Endothelial cell of hepatic sinusoid (primary cell): ENCODE measurements at regions not wholly inside any gene's neighbourhood (a gene's known extent, or its start where the extent isn't known, plus 50 kb on each side); places are given as distances from the start of the nearest gene placed in this dataset.
"Not testable (repeated sequence)": the region's sequence is repeated elsewhere in the genome, so short reads cannot be mapped to it uniquely, and the experiment has no call there.

Experiments
- in situ Hi-C: cut with HindIII; loops from 2 replicates; pipeline ENCODE4 v1.10.0; 2017; ENCODE audit warnings: low sequenced_read_pairs

DNA sequence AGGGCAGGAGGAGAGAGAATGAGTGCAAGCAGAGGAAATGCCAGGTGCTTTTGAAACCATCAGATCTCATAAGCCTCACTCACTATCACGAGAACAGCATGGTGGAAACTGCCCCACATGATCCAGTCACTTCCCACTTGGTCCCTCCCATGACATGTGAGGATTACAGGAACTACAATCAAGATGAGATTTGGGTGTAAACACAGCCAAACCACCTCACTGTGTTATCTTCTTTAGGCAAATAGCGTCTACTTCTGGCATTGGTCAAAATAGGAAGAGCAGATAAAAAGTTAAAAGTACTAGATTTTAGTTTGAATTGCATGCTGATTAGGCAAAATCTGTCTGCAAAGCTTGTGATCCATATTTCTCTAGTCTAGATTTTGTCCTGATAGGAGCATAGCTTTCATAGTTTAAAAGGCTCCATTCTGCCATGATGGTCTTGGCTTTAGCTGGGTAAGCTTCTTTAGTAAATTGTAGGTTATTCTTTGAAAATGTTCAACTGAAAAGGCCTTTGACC, 267.5 kb downstream of the NKX6-1 start:
- in situ Hi-C loops, result no loop called here

DNA sequence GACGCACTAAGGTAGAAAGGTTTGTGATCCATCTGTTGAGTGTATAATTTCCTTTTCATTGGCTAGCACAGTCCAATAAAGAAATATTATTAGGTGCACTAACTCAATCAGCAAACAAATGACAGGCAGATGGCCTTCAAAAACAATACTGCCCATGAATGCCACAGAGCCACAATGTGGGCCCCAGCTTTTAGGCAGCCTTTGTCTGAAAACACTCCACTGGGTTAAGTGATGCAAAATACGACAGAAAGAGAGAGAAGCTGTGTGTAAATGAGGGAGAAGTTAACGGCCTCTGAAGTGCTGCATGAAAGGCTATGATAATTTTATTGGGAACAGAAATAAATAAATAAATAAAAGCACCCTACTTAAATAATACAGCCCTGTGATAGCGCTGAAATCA, 274.6 kb downstream of the NKX6-1 start:
- in situ Hi-C loops, result no loop called here

DNA sequence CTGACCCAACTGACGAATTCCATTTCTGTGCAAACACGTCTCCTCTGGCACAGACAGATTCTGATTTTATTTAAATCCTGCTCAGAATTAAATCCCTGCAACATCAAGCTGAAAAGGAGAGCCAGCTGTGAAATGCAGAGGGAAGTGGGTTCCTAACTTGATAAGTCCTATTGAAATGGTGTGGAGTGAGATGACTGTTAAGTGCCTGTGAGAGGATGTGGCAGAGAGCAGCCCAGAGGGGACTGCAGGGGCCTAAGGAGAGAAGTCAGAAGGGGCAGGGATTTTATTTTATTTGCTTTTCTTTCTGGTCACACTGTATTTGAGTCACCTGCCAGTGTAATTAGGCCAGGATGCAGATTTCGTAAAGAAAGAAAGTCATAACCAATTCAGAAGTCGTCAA, 277.4 kb downstream of the NKX6-1 start:
- in situ Hi-C loops, result no loop called here

DNA sequence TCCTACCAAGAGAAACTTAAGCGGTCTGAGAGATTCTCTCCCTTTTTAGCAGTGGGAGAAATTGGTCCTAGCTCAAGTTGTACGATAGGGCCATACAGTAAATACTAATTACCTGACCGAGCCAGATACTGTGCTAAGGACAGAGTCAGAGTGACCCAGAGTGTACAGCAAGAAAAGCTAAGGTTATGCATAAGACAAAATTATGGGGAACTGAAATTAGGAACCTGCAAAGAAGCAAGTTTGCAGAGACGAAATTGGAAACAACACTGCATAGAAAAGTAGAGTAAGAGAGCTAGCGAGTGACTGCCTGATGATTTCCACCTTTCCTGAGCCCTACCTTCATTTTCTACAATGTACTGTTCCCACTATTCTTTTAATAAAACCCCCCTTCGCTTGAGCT, 278.1 kb downstream of the NKX6-1 start:
- in situ Hi-C loops, result no loop called here

DNA sequence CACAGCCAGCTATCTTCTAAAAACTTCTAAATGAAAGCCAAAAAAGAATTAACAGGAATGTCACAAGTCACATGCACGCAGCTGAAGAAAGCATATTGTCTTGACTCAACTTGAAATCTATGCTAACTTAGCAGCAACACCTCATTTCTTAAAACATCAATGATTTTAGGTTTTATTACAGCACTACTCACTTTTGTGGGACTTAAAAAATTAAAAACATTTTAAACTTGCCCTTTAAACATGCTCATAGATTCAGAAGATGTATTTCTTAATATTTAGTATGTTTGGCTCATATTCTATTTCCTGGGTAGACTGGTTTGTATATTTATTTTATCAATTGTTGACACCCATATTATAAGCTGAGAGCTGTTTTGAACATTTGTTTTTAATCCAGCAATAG, 279.4 kb downstream of the NKX6-1 start:
- in situ Hi-C loops, result no loop called here

DNA sequence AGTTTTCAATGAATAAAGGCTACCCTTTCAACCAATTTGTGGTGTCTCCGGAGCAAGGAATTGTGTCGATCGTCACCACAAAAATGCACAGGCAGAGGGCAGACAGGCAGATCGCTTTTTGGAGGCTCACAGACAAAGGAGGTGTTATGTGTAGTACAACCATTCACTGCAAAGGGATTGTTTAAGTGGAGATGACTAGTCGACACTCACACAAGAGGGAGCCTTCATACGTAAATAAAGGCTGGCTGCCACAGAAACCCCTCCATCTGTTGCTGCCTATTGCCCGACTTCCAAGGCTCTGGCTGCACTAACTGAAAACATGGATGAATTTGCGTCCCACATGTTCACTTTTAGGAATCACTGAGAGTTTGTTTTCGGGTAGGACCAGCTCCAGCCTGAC, 281.1 kb downstream of the NKX6-1 start:
- in situ Hi-C loops, result no loop called here

DNA sequence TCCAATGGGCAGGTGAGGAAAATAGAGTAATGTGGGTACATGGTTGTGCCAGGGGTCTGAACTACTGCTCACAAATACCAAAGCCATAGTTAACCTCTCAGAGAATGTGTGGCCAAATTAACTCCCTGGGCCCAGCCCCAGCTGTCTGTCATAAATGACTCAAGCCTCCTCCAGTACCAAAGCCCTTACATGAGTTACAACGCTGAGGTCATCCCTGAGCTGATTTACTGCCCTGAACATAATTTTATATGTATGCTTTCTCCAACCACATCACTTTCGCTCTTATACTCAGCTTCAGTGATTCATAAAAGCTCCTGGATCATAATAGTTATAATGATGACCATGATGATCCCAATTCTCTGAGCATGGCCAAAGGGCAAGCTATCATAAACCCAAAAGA, 283.9 kb downstream of the NKX6-1 start:
- in situ Hi-C loops, result no loop called here

DNA sequence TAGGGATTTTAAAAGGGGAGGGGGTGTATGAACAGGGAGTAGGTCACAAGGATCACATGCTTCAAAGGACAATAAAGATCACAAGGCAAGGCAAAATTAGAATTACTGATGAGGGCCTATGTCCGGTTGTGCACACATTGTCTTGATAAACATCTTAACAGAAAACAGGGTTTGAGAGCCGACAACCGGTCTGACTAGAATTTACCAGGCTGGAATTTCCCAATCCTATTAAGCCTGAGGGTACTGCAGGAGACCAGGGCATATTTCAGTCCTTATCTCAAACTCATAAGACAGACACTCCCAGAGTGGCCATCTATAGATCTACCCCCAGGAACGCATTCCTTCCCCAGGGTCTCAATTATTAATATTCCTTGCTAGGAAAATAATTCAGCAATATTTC, 292.9 kb downstream of the NKX6-1 start:
- in situ Hi-C loops, result not testable (repeated sequence)

DNA sequence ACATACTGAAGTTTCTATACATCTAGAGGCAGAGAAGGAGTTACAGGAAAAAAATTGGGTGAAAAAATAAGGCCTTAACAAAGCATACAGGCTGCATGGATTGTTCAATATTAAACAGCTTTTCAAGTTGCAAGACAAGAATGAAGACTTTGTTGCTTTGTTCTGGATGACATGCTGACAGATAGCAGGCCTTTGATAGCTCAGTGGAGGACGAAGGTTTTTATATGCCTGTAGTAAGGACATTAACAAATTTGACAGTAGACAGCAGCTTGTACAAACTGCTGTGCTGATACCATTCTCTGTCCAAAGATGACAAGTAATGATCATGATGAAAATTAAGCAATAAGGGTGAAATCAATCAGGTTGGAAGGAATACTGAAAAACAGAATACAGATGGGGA, 309.9 kb downstream of the NKX6-1 start:
- in situ Hi-C loops, result no loop called here

DNA sequence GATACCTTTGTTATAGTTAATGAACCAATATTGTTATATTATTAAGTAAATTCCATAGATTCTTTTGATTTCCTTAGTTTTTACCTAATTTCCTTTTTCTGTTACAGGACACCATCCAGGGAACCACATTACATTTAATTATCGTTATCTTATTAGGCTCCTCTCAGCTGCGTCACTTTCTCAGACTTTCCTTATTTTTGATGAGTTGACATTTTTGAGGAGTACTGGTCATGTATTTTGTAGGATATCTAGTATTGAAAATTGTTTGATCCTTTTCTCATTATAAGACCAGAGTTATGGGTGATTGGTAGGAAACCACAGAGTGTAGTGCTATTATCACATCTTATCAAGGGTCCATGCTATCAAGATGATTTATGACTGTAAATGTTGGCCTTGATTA, 319.7 kb downstream of the NKX6-1 start:
- in situ Hi-C loops, result no loop called here

DNA sequence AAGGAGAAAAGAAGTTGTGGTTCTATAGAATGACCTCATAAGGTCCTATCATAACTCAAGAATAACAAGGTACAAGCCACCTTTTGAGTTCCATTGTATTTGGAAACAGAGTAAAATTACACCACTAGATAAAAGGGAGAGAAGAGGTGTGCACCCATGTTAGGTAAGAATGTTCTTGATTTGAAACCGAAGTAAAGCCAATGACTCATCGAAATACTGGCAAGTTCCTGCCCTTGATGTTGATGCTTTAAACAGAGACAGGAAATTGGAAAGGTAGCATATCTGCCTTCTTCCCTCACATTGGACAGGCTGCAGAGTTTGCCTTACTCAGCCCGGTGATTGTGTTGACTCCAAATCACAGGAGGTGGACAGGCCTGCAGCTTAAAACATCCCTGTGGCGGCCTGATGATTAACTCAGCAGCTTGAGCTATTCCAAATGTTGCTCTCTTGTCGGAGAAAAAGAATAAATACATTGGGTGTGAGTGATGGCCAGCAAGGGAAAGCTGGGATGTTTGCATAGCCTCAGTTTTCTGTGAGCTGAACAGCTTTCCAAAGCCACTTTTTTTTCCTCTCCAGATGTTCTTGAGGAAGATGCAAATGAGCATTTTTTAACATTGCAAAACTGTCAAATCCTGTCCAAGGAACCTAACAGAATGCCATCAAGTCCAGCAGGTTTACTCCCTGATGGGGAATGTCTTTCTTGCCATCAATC, 321.1 kb downstream of the NKX6-1 start:
- in situ Hi-C loops, result no loop called here

DNA sequence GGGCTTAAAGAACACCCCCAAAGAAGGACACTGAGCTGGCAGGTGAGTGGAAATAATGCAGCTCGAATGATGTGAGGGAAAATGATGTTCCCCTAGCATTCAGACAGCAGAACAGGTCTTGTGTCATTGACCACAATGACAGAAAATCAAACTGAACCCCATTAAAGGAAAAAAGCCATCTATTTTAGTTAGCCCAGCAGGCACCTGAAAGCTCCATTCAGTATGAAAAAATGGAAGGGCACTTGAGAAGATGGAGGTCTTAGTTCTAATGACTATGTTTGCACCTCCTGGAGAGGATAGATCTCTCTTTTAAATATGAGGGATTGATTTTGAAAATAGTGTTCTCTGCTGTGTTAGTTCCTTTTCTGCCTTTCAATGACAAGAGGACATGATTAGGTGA, 323.1 kb downstream of the NKX6-1 start:
- in situ Hi-C loops, result no loop called here

DNA sequence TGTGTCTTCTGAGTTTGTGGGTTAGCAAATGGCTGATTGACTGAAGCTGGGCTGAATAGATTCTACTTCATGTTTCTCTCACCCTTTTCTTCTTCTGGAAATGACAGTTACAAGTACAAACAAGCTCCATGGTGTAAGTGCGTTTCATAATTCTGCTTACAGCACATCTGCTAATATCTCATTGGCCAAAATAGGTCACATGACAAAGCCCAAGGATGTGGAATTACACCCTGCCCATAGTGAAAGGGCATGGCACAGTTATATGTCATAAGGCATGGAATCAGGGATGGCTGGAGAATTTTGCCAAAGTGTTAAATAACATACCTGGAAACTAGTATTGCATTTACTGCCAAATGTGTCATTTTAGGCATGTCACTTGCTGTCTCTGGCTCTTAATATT, 327.2 kb downstream of the NKX6-1 start:
- in situ Hi-C loops, result no loop called here

DNA sequence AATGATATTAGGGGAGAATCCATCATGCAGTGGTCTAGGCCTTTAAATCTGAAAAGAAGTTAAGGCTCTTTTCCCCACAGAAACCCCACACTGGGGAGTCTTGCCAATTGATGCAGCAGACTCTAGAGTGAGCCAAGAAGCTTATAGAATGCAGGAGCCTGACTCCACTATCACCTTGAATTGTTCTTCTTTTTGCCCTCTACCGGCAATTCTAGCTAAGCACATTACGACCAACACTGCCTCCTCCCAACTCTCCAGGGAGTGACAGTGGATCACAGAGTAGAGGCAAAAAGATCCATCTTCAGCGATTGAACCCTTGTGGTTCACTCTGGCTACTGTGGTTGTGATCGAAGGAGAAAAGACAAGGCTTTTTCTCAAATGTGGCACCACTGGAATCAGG, 331.5 kb downstream of the NKX6-1 start:
- in situ Hi-C loops, result no loop called here

DNA sequence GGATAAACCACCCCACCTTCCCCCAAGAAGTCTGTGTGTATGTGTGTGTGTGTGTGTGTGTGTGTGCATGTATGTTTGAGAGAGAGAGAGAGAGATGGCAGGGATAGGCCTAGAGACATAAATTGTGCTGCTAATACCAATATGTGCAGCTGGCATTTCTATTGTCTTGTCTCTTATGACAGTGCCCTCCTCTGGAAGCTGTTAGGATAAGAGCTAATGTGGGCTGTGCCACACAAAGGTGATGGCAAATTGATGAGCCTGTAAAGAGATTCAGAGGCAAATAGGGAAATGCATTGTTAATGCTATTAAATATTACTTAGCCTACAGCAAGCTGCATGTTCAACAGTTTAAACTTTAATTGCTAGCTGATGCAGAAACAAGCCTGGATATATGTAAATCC, 332.0 kb downstream of the NKX6-1 start:
- in situ Hi-C loops, result no loop called here

DNA sequence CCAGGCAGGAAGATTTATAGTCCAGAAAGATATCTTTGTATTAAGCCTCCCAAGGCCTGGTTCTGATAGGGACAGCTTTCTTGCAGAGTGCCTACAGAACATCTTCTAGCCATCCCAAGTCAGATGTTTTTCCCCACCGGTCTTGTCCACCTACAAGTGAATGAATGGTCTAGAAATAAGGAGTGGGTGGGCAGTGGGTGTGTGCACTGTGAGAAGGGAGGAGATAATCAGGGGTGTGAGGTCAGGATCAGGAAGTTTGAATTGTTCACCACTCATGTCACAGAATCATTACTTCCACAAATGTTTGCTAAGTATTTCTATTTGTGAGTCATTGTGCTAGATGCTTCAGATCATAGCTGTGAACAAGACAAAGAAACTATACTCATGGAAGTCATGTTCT, 332.6 kb downstream of the NKX6-1 start:
- in situ Hi-C loops, result no loop called here

DNA sequence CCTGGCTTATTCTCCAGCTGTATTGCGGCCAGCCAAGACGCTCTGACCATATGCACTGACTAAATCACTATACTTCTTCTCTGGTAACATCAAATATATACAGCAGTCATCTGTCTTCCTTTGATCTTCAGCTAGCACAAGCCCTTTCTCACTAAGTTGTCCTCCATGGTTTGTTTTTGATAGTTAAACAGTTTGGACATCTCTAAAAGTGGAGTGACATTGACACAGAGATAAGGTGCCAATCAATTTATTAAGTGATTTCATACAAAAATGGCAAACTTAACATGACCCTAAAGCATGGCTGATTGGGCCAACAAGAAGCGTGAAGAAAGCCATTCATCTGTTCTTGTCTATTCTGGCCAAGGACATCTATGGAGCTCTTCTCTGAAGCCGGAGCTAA, 334.9 kb downstream of the NKX6-1 start:
- in situ Hi-C loops, result no loop called here

DNA sequence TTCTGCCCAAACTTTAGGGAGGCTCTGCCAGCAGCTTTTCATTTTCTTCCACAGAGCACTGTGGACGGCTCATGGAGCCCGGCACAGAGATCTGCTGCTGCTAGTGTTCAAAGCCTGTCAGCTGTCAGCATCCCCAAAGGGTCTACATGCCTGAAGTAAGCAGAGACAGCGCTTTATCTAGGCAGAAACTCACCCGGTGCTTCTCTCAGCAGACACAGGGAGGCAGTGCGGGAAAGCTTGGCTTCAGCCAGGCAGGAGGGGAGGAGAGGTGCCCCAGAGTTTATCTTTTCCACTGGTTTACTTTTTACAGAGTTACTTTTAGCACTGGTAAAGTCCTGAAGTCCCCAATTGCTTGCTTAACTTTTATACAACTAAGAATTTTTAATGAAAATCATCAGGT, 339.3 kb downstream of the NKX6-1 start:
- in situ Hi-C loops, result no loop called here

DNA sequence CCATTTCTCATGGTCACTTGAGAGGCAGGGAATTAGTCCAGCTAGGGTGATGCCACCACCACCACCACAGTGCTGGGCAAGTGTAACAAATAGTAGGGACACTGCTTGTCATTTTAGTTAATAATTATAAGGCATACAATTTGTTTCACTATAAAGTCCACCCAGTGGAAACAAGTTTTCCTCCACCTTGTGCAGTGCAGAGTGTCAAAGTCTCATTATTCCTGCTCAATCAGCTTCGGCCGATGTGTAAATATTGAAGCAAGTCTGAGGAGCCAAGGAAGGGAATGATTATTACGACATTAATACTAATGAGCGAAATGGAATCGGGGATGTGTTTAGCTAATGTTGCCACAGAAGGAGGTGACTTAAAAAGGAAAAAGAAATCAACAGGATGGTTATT, 340.4 kb downstream of the NKX6-1 start:
- in situ Hi-C loops, result no loop called here

DNA sequence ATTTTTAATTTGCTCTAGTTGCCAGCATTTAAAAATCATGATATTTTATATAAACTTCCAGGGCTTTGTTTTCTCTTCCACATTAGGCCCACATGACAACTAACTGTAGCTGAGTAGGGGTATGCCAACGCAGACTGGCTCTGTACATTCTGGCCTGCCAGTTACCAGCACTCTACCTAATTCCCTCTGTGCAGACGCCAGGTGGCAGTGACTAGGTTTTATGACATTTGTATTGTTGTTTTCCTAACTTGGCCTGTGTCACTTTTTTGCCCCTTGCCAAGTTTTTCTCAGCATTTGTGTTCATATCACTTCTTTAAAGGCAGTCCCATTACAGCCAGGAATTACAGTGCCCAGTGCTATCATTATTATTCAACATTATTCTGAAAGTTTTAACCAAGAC, 347.5 kb downstream of the NKX6-1 start:
- in situ Hi-C loops, result no loop called here

DNA sequence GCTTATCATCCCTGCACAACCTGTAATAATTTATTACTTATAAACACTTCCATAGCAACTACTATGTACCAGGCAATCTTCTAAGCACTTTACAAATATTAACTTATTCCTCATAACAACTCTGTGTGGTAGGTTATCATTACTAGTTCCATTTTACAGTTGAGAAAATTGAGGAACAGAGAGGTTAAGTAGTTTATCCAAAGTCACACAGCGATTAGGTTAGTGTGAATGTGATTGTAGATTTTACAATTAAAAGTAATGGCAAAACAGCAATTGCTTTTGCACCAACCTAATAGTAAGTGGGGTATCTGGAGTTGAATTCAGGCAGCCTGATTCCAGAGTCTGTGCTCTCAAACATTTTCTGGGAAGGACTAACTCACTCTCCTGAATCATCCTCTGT, 348.9 kb downstream of the NKX6-1 start:
- in situ Hi-C loops, result no loop called here

DNA sequence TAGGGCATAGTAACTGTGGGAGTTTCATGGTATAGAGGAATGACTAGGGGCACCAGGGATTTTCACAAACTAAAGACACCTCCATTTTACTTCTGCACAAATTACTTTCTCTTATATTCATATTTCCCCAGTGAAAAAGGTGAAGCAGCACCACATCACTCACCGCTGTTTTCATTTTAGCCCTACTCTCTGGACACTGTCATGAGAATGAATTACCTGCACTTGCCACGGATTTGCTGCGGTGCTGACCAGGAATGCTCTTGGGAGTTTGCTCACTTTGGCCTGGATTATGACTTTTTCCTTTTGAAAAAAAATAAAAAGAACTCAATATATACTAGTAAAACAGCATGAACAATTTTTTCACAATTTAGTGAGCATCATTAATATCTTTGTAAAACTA, 351.3 kb downstream of the NKX6-1 start:
- in situ Hi-C loops, result no loop called here

DNA sequence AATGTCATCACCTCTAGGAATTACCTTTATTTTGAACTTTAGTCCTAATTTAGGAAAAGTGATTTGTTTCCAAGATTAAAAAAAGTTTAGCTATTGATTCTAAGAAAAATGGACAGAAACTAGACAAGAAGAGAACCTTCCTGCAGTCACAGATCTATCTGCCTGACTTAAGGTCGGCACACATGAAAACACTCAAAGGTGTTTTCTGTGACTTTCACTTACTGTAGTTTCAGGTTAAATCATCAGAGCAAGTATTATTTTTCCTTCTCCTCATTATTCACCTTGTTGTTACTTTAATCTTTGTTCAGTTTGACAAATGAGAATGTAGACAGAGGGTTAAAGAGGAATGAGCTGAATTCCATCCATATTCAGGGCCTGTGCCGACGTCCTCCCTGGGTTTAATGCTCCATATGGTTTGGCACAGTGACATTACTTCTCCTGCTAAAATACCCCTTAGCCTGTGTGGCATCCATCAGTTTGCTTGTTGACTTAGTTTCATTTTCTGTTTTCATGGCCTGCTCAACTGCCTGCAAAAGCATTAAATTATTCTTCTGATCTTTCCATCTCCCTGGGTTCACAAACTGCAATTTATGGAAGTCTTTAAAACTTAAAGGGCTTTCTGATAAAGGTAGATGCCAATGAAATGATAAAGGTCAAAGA, 352.7 kb downstream of the NKX6-1 start:
- in situ Hi-C loops, result no loop called here
